ENCODE measurements at regions not wholly inside any gene's neighbourhood (a gene's known extent, or its start where the extent isn't known, plus 50 kb on each side); places are given as distances from the start of the nearest gene placed in this dataset.

DNA sequence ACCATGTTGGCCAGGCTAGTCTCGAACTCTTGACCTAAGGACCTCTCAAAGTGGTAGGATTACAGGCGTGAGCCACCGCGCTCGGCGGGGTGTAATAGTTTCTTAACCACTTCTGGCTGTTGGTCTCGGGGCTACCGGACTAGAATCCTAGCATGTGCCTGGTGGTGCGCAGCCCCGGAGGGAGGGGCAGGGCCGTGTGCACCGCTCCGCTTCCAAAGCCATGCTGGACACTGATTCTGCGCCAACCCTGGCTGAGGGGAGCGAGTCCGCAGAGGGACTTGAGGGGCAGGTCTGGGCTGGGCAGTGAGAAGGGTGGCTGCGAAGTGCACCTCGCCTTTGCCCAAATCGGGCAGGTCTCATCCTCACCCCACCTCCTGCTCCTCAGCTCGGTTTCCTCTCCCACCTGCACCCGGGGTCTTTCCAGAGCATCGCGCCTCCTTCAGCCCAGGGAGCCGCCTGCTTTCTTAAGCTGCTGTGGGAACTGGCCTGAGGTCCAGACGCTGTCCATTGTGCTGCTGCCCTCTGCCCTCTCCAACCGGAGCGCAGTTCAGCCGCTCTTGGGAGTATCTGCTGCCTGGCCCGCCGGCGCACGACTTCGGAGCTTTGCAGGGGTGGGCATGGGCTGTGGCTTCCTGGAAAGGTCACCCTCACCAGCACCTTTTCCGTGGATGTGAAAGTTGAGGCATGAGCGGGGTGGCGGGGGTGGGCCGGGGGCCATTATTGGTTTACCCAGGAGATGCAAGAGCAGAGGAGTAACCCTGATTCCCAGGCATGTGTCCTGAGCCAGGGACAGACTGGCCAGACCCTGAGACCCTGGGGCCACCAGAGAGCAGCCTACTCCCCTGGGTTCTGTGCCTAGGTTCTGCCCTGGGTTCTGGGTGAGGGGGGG is 422.6 kb upstream of the NUPR2 start:
- Histone ChIP-seq H3K9ac (ENCODE audit: low read length) (no peak overlapping the region), H3K36me3 (ENCODE audit: insufficient read depth, low read length) (no peaks in the 10 kb centered on the region), H3F3A (ENCODE audit: insufficient read depth, low read length) (no peaks in the 10 kb centered on the region), H3K79me2 (ENCODE audit: insufficient read depth, low read length) (no peaks in the 10 kb centered on the region), H3K9me3 (ENCODE audit: low read length) (peaks cover 2% of the 10 kb centered on the region; the same call in 1 of the 2 replicates), H3K27me3 (ENCODE audit: insufficient read depth, low read length) (no peaks in the 10 kb centered on the region), H3K4me2 (ENCODE audit: low read length) (no peak overlapping the region), H3K4me1 (ENCODE audit: insufficient read depth, low read length, severe bottlenecking) (no peaks in the 10 kb centered on the region), H2AFZ (ENCODE audit: low read length) (no peak overlapping the region), H4K20me1 (ENCODE audit: insufficient read depth, low read length) (no peaks in the 10 kb centered on the region), H3K9me2 (ENCODE audit: low read depth, low read length) (no peaks in the 10 kb centered on the region), H3K27ac (ENCODE audit: low read depth, low read length, poor library complexity, severe bottlenecking) (no peak overlapping the region), H3K4me3 (ENCODE audit: low read depth, low read length, poor library complexity, severe bottlenecking) (no peak overlapping the region)
- TF ChIP-seq EZH2 (IDR thresholded peaks at IDR 0.05; ENCODE audit: borderline replicate concordance, low read length) = no peak
- TF ChIP-seq, protein P1, sequence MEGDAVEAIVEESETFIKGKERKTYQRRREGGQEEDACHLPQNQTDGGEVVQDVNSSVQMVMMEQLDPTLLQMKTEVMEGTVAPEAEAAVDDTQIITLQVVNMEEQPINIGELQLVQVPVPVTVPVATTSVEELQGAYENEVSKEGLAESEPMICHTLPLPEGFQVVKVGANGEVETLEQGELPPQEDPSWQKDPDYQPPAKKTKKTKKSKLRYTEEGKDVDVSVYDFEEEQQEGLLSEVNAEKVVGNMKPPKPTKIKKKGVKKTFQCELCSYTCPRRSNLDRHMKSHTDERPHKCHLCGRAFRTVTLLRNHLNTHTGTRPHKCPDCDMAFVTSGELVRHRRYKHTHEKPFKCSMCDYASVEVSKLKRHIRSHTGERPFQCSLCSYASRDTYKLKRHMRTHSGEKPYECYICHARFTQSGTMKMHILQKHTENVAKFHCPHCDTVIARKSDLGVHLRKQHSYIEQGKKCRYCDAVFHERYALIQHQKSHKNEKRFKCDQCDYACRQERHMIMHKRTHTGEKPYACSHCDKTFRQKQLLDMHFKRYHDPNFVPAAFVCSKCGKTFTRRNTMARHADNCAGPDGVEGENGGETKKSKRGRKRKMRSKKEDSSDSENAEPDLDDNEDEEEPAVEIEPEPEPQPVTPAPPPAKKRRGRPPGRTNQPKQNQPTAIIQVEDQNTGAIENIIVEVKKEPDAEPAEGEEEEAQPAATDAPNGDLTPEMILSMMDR (IDR thresholded peaks at IDR 0.05; ENCODE audit: low read length) = no peak

DNA sequence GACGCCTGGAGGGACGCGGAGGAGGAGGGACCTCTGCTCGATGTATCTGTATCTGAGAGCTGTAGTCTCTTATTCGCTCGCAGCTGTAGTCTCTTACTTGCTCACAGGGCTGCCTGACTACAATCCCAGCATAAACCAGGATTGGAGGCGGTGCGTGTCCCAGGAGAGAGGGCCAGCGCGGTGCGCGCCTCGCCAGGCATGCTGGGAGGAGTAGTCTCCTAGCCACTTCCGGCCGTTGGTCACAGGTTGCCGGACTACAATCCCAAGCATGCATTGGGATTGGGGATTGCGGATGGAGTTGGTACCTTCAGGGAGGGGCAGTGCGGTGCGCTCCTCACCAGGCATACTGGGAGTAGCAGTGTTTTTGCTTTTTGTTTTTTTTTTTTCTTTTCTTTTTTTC is 421.7 kb upstream of the NUPR2 start:
- Histone ChIP-seq H3K9me2 (ENCODE audit: low read depth, low read length) (no peaks in the 10 kb centered on the region), H4K20me1 (ENCODE audit: insufficient read depth, low read length) (no peaks in the 10 kb centered on the region), H3K27ac (ENCODE audit: low read depth, low read length, poor library complexity, severe bottlenecking) (no peak overlapping the region), H3F3A (ENCODE audit: insufficient read depth, low read length) (no peaks in the 10 kb centered on the region), H3K4me1 (ENCODE audit: insufficient read depth, low read length, severe bottlenecking) (no peaks in the 10 kb centered on the region), H3K4me3 (ENCODE audit: low read depth, low read length, poor library complexity, severe bottlenecking) (no peak overlapping the region), H3K36me3 (ENCODE audit: insufficient read depth, low read length) (no peaks in the 10 kb centered on the region), H3K9me3 (ENCODE audit: low read length) (peaks cover 5% of the 10 kb centered on the region; the same call in 1 of the 2 replicates), H2AFZ (ENCODE audit: low read length) (no peak overlapping the region), H3K27me3 (ENCODE audit: insufficient read depth, low read length) (no peaks in the 10 kb centered on the region), H3K79me2 (ENCODE audit: insufficient read depth, low read length) (no peaks in the 10 kb centered on the region), H3K4me2 (ENCODE audit: low read length) (no peak overlapping the region), H3K9ac (ENCODE audit: low read length) (no peak overlapping the region)
- TF ChIP-seq, protein P1 (IDR thresholded peaks at IDR 0.05; ENCODE audit: low read length) = no peak
- TF ChIP-seq EZH2 (IDR thresholded peaks at IDR 0.05; ENCODE audit: borderline replicate concordance, low read length) = no peak

DNA sequence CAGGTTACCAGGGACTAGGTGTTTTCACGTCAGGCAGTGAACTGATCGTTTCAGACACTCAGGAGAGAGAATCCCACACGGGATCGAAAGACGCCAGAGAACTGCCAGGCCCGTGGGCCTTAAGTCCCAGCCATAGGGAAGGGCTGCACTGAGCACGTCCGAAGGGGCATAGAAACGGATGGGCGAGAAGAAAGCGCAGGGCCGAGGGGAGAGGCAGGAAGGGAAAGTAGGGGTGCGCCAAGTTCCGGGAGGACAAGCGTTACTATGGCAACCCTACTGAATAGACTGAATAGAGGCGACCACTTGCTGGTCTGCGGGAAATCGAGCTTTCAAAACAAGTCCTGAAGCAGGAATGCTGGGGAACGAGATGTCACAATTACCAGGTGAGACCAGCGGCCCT is 421.3 kb upstream of the NUPR2 start:
- Histone ChIP-seq H3K4me2 (ENCODE audit: low read length) (no peak overlapping the region), H3F3A (ENCODE audit: insufficient read depth, low read length) (no peaks in the 10 kb centered on the region), H3K4me1 (ENCODE audit: insufficient read depth, low read length, severe bottlenecking) (no peaks in the 10 kb centered on the region), H4K20me1 (ENCODE audit: insufficient read depth, low read length) (no peaks in the 10 kb centered on the region), H3K79me2 (ENCODE audit: insufficient read depth, low read length) (no peaks in the 10 kb centered on the region), H3K9me2 (ENCODE audit: low read depth, low read length) (no peaks in the 10 kb centered on the region), H3K27ac (ENCODE audit: low read depth, low read length, poor library complexity, severe bottlenecking) (no peak overlapping the region), H3K36me3 (ENCODE audit: insufficient read depth, low read length) (no peaks in the 10 kb centered on the region), H3K27me3 (ENCODE audit: insufficient read depth, low read length) (no peaks in the 10 kb centered on the region), H2AFZ (ENCODE audit: low read length) (no peak overlapping the region), H3K9ac (ENCODE audit: low read length) (no peak overlapping the region), H3K4me3 (ENCODE audit: low read depth, low read length, poor library complexity, severe bottlenecking) (no peak overlapping the region), H3K9me3 (ENCODE audit: low read length) (peaks cover 5% of the 10 kb centered on the region; the same call in 1 of the 2 replicates)
- TF ChIP-seq EZH2 (IDR thresholded peaks at IDR 0.05; ENCODE audit: borderline replicate concordance, low read length) = no peak
- TF ChIP-seq, protein P1 (IDR thresholded peaks at IDR 0.05; ENCODE audit: low read length) = no peak

Data from OCI-LY1 (cell line).